ENCODE measurements at regions not wholly inside any gene's neighbourhood (a gene's known extent, or its start where the extent isn't known, plus 50 kb on each side); places are given as distances from the start of the nearest gene placed in this dataset.
"Not testable (repeated sequence)": the region's sequence is repeated elsewhere in the genome, so short reads cannot be mapped to it uniquely, and the experiment has no call there.

DNA sequence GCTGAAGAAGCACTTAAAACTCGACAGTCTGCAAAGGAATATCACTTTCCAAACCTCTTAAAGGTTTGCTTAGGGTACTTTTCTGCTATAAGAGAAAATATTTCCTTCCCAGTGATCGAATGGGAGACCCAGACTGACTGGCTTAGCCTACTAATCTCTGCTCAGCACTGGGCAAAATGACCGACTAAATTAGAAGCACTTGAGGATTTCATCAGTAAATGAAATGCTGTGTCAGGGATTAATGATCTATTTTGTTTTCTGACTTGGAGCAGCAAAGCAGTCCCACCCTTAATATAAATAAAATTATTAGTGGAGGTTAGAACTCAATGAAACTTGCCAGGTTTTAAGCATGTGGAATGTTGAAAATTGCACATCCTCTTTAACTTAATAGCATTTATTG lies 411.6 kb downstream of the NEBL start:
- Mint-ChIP-seq H3K27ac (peak overlapping the region in 2 of 3 experiments; percentile 41 to 66), H3K27me3 (ENCODE audit: low read depth) (no peaks in the 10 kb centered on the region), H3K9me3 (peaks cover 4% of the 10 kb centered on the region), H3K4me1 (peaks cover 9% of the 10 kb centered on the region), H3K36me3 (ENCODE audit: low read depth) (no peaks in the 10 kb centered on the region), H3K4me3 (no peak overlapping the region)
- TF ChIP-seq, protein P1, sequence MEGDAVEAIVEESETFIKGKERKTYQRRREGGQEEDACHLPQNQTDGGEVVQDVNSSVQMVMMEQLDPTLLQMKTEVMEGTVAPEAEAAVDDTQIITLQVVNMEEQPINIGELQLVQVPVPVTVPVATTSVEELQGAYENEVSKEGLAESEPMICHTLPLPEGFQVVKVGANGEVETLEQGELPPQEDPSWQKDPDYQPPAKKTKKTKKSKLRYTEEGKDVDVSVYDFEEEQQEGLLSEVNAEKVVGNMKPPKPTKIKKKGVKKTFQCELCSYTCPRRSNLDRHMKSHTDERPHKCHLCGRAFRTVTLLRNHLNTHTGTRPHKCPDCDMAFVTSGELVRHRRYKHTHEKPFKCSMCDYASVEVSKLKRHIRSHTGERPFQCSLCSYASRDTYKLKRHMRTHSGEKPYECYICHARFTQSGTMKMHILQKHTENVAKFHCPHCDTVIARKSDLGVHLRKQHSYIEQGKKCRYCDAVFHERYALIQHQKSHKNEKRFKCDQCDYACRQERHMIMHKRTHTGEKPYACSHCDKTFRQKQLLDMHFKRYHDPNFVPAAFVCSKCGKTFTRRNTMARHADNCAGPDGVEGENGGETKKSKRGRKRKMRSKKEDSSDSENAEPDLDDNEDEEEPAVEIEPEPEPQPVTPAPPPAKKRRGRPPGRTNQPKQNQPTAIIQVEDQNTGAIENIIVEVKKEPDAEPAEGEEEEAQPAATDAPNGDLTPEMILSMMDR (IDR thresholded peaks at IDR 0.05; ENCODE audit: unreplicated experiment in 3 of 3): no peak

DNA sequence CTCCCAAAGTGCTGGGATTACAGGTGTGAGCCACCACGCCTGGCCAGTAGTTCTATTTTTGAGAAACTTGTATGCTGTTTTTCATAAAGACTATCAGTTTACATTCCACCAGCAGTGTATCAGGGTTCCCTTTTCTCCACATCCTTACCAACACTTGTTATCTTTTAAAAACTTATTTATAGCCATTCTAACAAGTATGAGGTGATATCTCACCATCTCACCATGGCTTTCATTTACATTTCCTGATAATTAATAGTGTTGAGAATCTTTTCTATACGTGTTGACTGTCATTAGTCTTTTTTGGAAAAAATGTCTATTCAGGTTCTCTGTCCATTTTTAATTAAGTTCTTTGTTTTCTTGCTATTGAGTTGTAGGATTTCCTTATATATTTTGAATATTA lies 416.1 kb downstream of the NEBL start:
- Mint-ChIP-seq H3K9me3 (peaks cover 4% of the 10 kb centered on the region), H3K27ac (no peak overlapping the region), H3K4me1 (peaks cover 3% of the 10 kb centered on the region), H3K36me3 (ENCODE audit: low read depth) (no peaks in the 10 kb centered on the region), H3K27me3 (ENCODE audit: low read depth) (no peaks in the 10 kb centered on the region), H3K4me3 (no peak overlapping the region)
- TF ChIP-seq, protein P1 (IDR thresholded peaks at IDR 0.05; ENCODE audit: unreplicated experiment in 3 of 3): no peak

DNA sequence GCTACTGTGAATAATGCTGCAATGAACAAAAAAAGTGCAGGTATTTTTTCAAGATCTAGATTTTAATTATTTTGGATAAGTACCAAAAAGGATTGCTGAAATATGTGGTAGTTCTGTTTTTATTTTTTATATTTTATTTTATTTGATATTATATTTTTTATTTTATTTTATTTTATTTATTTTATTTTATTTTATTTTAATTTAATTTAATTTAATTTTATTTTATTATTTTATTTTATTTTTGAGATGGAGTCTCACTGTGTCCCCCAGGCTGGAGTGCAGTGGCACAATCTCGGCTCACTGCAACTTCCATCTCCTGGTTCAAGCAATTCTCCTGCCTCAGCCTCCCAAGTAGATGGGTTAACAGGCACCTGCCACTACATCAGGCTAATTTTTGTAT lies 416.5 kb downstream of the NEBL start:
- H3K4me3 Mint-ChIP-seq; H3K4me1 Mint-ChIP-seq; H3K27me3 Mint-ChIP-seq (ENCODE audit: low read depth); H3K36me3 Mint-ChIP-seq (ENCODE audit: low read depth); H3K27ac Mint-ChIP-seq; H3K9me3 Mint-ChIP-seq: not testable (repeated sequence)

DNA sequence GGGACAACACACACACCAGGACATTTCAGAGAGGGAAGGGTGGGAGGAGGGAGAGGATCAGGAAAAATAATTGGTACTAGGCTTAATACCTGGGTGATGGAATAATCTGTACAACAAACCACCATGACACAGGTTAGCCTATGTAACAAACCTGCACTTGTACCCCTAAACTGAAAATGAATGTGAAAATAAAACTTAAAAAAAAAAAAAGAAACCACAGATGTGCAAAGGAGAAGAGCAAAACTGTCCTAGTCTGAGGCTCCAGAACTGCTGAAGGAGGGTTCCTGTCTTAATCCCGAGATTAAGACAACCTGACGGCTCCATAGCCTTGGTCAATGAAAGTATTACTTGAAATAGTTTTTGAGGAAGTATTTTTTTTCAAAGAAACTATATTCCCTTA lies 423.0 kb downstream of the NEBL start:
- TF ChIP-seq, protein P1 (IDR thresholded peaks at IDR 0.05; ENCODE audit: unreplicated experiment in 3 of 3): no peak
- peaks cover 3% of the 10 kb centered on the region for H3K9me3 Mint-ChIP-seq

DNA sequence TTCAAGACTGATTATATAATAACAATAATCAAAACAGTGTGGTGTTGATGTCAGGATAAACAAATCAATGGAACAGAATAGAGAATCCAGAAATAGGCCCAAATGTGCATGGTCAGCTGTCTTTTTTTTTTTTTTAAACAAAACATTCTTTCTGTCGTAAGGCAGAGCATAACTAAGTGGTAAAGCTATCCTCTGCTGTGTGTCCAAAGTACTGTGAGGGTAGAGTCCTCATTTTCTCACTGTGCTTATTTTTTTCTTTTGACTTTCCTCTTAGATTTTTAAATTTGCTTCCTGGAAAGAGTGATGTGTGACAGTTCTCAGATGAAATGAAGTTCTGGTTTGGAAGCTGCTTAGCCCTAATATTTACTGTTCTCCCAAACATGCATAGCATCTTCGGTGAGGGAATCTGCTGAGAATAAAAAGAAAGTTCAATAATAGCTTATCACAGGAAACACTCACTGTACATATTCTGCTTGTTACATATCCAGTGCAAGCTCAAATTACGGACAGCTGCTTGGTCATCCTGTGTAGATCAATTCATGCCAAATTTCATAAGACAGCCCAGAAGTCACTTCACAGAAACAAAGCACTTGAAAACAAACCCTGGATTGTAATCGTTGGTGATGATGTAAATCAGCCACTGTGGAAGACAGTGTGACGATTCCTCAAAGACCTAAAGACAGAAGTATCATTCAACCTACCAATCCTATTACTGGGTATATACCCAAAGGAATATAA lies 423.9 kb downstream of the NEBL start:
- Mint-ChIP-seq H3K27ac (peak overlapping the region; percentile 52 to 71 (median 59)), H3K9me3 (peaks cover 6% of the 10 kb centered on the region)

More for the DNA sequence above, 423.0 kb downstream of the NEBL start:
- Mint-ChIP-seq H3K4me3 (no peak overlapping the region), H3K4me1 (peaks cover 12% of the 10 kb centered on the region), H3K36me3 (ENCODE audit: low read depth) (no peaks in the 10 kb centered on the region), H3K27me3 (ENCODE audit: low read depth) (no peaks in the 10 kb centered on the region), H3K27ac (no peak overlapping the region)

DNA sequence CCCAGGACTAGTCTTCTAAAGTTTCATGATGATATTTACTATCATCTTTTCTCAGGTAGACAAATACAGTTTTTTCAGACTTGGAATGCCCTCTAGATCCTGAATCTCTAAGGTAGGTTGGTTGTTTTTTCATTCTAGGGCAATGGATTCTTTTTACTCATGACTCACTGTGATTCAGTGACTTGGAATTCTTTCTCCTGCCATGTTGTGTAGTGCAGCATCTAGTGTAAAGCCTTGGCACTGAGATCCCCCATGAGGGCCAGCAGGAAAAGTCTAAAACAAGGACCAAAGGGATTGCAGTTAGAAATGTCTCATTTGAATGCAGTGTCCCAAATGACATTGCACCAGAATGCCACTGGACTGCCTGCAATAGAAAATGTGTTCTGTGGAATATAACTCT lies 430.4 kb downstream of the NEBL start:
- Mint-ChIP-seq H3K36me3 (ENCODE audit: low read depth) (no peaks in the 10 kb centered on the region), H3K27me3 (ENCODE audit: low read depth) (no peaks in the 10 kb centered on the region), H3K27ac (no peak overlapping the region), H3K4me1 (no peaks in the 10 kb centered on the region), H3K4me3 (no peak overlapping the region), H3K9me3 (peaks cover 28% of the 10 kb centered on the region)
- TF ChIP-seq, protein P1 (IDR thresholded peaks at IDR 0.05; ENCODE audit: unreplicated experiment in 3 of 3): no peak

More for the DNA sequence above, 423.9 kb downstream of the NEBL start:
- Mint-ChIP-seq H3K36me3 (ENCODE audit: low read depth) (no peaks in the 10 kb centered on the region), H3K4me1 (peaks cover 12% of the 10 kb centered on the region), H3K4me3 (no peak overlapping the region), H3K27me3 (ENCODE audit: low read depth) (no peaks in the 10 kb centered on the region)
- TF ChIP-seq, protein P1 (IDR thresholded peaks at IDR 0.05; ENCODE audit: unreplicated experiment in 3 of 3): no peak

All from nephron (organoid).